H1 (cell line): ENCODE measurements at regions not wholly inside any gene's neighbourhood (a gene's known extent, or its start where the extent isn't known, plus 50 kb on each side); places are given as distances from the start of the nearest gene placed in this dataset.

Experiments
- CTCF ChIA-PET: fragments of 300-600 bp; sonication (Branson Sonifier 250); formaldehyde crosslinking; loops from one replicate; lab custom pipeline; 2021; ENCODE audit not compliant: partially characterized antibody; lab: Charles Lee
- POLR2A ChIA-PET: fragments of 300-600 bp; sonication (Branson Sonifier 250); formaldehyde crosslinking; loops from one replicate; lab custom pipeline; 2021; ENCODE audit warnings: inconsistent platforms; ENCODE audit not compliant: partially characterized antibody; lab: Charles Lee
- DNase-seq, 2 experiments: peaks; one replicate each; pipeline versions ENCODE4 v3.0.0 to v3.0.0-alpha.2; 2010 to 2022; ENCODE audit warnings: low spot score in 2 of 2, low read depth in 1 of 2, mixed read lengths in 1 of 2
- FAIRE-seq: peaks from 2 replicates; lab custom pipeline; 2011; peaks lifted over from hg19 to GRCh38; lab: Jason Lieb, UNC
- H2AFZ ChIP-seq: 2 replicates; pipeline ENCODE4 v1.8.1; 2012; ENCODE audit warnings: low read length, inconsistent platforms
- H2AK5ac ChIP-seq: 2 replicates; pipeline ENCODE4 v1.6.1; 2013; ENCODE audit warnings: low read depth, low read length
- H2BK120ac ChIP-seq: replicated peaks from 2 replicates; pipeline ENCODE3; 2013; ENCODE audit warnings: low read depth, low read length, inconsistent platforms
- H2BK12ac ChIP-seq: 2 replicates; pipeline ENCODE4 v1.6.1; 2013; ENCODE audit warnings: low read depth, low read length
- H2BK15ac ChIP-seq: 2 replicates; pipeline ENCODE4 v1.6.1; 2013; ENCODE audit warnings: low read length
- H2BK20ac ChIP-seq: 2 replicates; pipeline ENCODE4 v1.6.1; 2013; ENCODE audit warnings: low read length
- H2BK5ac ChIP-seq: 2 replicates; pipeline ENCODE4 v1.6.1; 2013; ENCODE audit warnings: low read depth, low read length
- H3K14ac ChIP-seq: 2 replicates; pipeline ENCODE4 v1.6.1; 2013; ENCODE audit warnings: inconsistent platforms; ENCODE audit not compliant: insufficient read length
- H3K18ac ChIP-seq: 2 replicates; pipeline ENCODE4 v1.6.1; 2013; ENCODE audit warnings: low read length; ENCODE audit errors: extremely low read depth
- H3K23ac ChIP-seq: 2 replicates; pipeline ENCODE4 v1.6.1; 2013; ENCODE audit warnings: inconsistent platforms; ENCODE audit not compliant: insufficient read length
- H3K23me2 ChIP-seq: 2 replicates; pipeline ENCODE4 v1.6.1; 2013; ENCODE audit warnings: low read depth, low read length
- H3K27ac ChIP-seq: 2 replicates; pipeline ENCODE4 v1.6.1; 2011; ENCODE audit warnings: low read depth, low read length, inconsistent platforms
- H3K27me3 ChIP-seq, 4 experiments: replicated peaks in 1 of 4; 1 replicate in 1 of 4; 2 replicates in 3 of 4; pipeline versions ENCODE4 v1.6.1 to v1.8.1; 2011 to 2013; ENCODE audit warnings: low read length in 3 of 4, mild to moderate bottlenecking in 3 of 4, inconsistent platforms in 2 of 4, mixed read lengths in 2 of 4, moderate library complexity in 1 of 4; ENCODE audit not compliant: control insufficient read depth in 3 of 4, insufficient read depth in 3 of 4; ENCODE audit errors: extremely low read depth in 1 of 4
- H3K36me3 ChIP-seq, 4 experiments: 2 replicates each; pipeline versions ENCODE4 v1.6.1 to v1.8.1; 2011 to 2013; ENCODE audit warnings: mild to moderate bottlenecking in 4 of 4, low read length in 3 of 4, moderate library complexity in 2 of 4, control low read depth in 1 of 4, inconsistent platforms in 1 of 4; ENCODE audit not compliant: insufficient read depth in 4 of 4, control insufficient read depth in 2 of 4
- H3K4ac ChIP-seq: replicated peaks from 2 replicates; pipeline ENCODE3; 2013; ENCODE audit warnings: low read length, low read depth, mixed read lengths, inconsistent platforms; ENCODE audit not compliant: insufficient read length
- H3K4me1 ChIP-seq, 4 experiments: replicated peaks in 1 of 4; 1 replicate in 1 of 4; 2 replicates in 3 of 4; pipeline versions ENCODE4 v1.6.1 to v1.8.1; 2011 to 2013; ENCODE audit warnings: low read length in 3 of 4, inconsistent platforms in 2 of 4, mixed read lengths in 1 of 4; ENCODE audit not compliant: insufficient read depth in 4 of 4, control insufficient read depth in 3 of 4
- H3K4me2 ChIP-seq, 2 experiments: 2 replicates each; pipeline versions ENCODE4 v1.6.1 to v1.8.1; 2011 to 2013; ENCODE audit warnings: low read depth in 2 of 2, low read length in 2 of 2, control low read depth in 1 of 2, inconsistent platforms in 1 of 2, mild to moderate bottlenecking in 1 of 2; ENCODE audit not compliant: insufficient read depth in 1 of 2
- H3K4me3 ChIP-seq, 4 experiments: fragments of 200-600, 300-600 bp in 1 of 4; sonication (generic), shearing (Covaris generic), sonication (Bioruptor Twin) in 1 of 4; 2 replicates each; pipeline versions ENCODE4 v1.5.1 to v1.8.1; 2011 to 2016; ENCODE audit warnings: low read length in 4 of 4, low read depth in 3 of 4, control low read depth in 2 of 4, inconsistent platforms in 2 of 4, mild to moderate bottlenecking in 2 of 4, mixed read lengths in 1 of 4, moderate library complexity in 1 of 4; ENCODE audit not compliant: insufficient read depth in 2 of 4; ENCODE audit errors: extremely low read depth in 1 of 4
- H3K56ac ChIP-seq: replicated peaks from 2 replicates; pipeline ENCODE3; 2013; ENCODE audit warnings: low read depth, mild to moderate bottlenecking, mixed read lengths, low read length, inconsistent platforms; ENCODE audit not compliant: insufficient read length
- H3K79me1 ChIP-seq: 2 replicates; pipeline ENCODE4 v1.6.1; 2013; ENCODE audit warnings: low read depth, low read length, control low read depth
- H3K79me2 ChIP-seq, 2 experiments: 2 replicates each; pipeline versions ENCODE4 v1.6.1 to v1.8.1; 2012 to 2013; ENCODE audit warnings: low read length in 2 of 2, mild to moderate bottlenecking in 2 of 2, inconsistent platforms in 1 of 2; ENCODE audit not compliant: insufficient read depth in 2 of 2, control insufficient read depth in 1 of 2
- H3K9ac ChIP-seq, 4 experiments: replicated peaks in 1 of 4; 1 replicate in 1 of 4; 2 replicates in 3 of 4; pipeline versions ENCODE4 v1.6.1 to v1.8.1; 2011 to 2013; ENCODE audit warnings: low read depth in 3 of 4, low read length in 3 of 4, control low read depth in 2 of 4, mild to moderate bottlenecking in 2 of 4, moderate library complexity in 2 of 4, inconsistent platforms in 1 of 4; ENCODE audit errors: extremely low read depth in 1 of 4
- H3K9me3 ChIP-seq, 2 experiments: 2 replicates each; pipeline versions ENCODE4 v1.6.1 to v1.8.1; 2012 to 2013; ENCODE audit warnings: mild to moderate bottlenecking in 2 of 2, moderate library complexity in 2 of 2, control low read depth in 1 of 2, inconsistent platforms in 1 of 2, low read depth in 1 of 2, low read length in 1 of 2, mixed read lengths in 1 of 2; ENCODE audit not compliant: insufficient read depth in 2 of 2
- H4K20me1 ChIP-seq, 2 experiments: replicated peaks in 1 of 2; 2 replicates each; pipeline versions ENCODE3 to v1.8.1; 2011 to 2013; ENCODE audit warnings: inconsistent platforms in 2 of 2, low read length in 2 of 2, mild to moderate bottlenecking in 1 of 2; ENCODE audit not compliant: insufficient read depth in 2 of 2, control insufficient read depth in 1 of 2
- H4K5ac ChIP-seq: 2 replicates; pipeline ENCODE4 v1.6.1; 2013; ENCODE audit warnings: low read length, low read depth, mixed read lengths, inconsistent platforms; ENCODE audit not compliant: insufficient read length
- H4K8ac ChIP-seq: 2 replicates; pipeline ENCODE4 v1.8.0; 2013; ENCODE audit warnings: mild to moderate bottlenecking, moderate library complexity, low read length, inconsistent platforms; ENCODE audit not compliant: insufficient read depth; ENCODE audit errors: extremely low read depth
- H4K91ac ChIP-seq: replicated peaks from 2 replicates; pipeline ENCODE3; 2013; ENCODE audit warnings: low read length, mixed read lengths, inconsistent platforms; ENCODE audit not compliant: insufficient read length
- BCL11A ChIP-seq, 2 experiments: IDR thresholded peaks; one replicate each; pipeline ENCODE4 v1.6.1; 2011; ENCODE audit warnings: low read depth in 2 of 2, low read length in 2 of 2, mild to moderate bottlenecking in 2 of 2
- CREB1 ChIP-seq: IDR thresholded peaks from 2 replicates; pipeline ENCODE4 v1.6.1; 2012; ENCODE audit warnings: inconsistent platforms
- POLR2A ChIP-seq, 2 experiments: IDR thresholded peaks; 1 replicate in 1 of 2; 2 replicates in 1 of 2; pipeline ENCODE4 v1.6.1; 2011; ENCODE audit warnings: low read depth in 2 of 2, low read length in 2 of 2, mild to moderate bottlenecking in 2 of 2; ENCODE audit errors: control extremely low read depth in 1 of 2
- RNF2 ChIP-seq: fragments of 200-900, 300-1000 bp; sonication (generic); IDR thresholded peaks from 2 replicates; pipeline ENCODE4 v1.7.1; 2016; ENCODE audit warnings: borderline replicate concordance, low read depth, mild to moderate bottlenecking, antibody characterized with exemption, low read length; ENCODE audit not compliant: poor library complexity, severe bottlenecking; ENCODE audit errors: missing control alignments
- RXRA ChIP-seq: IDR thresholded peaks from 2 replicates; pipeline ENCODE4 v1.6.1; 2011; ENCODE audit warnings: low read depth, mild to moderate bottlenecking, low read length, moderate library complexity; ENCODE audit not compliant: insufficient read depth
- SP2 ChIP-seq: IDR thresholded peaks from 2 replicates; pipeline ENCODE4 v1.6.1; 2012; ENCODE audit warnings: mild to moderate bottlenecking, low read length, inconsistent platforms
- SUZ12 ChIP-seq: fragments of 200-600 bp; sonication (generic); IDR thresholded peaks from 2 replicates; pipeline ENCODE4 v1.6.1; 2012; ENCODE audit warnings: mild to moderate bottlenecking, inconsistent platforms, low read length, moderate library complexity, mixed read lengths
- WGBS, 2 experiments: shearing (Covaris generic) in 1 of 2; methylation state at CpG; one replicate each; pipeline versions ENCODE4 v1.1.6 to v1.1.7; 2013 to 2015; ENCODE audit warnings: low lambda C conversion rate in 2 of 2, mixed read lengths in 2 of 2, inconsistent platforms in 1 of 2, low coverage in 1 of 2, missing lambda C conversion rate in 1 of 2; ENCODE audit not compliant: insufficient replicate concordance in 2 of 2, insufficient coverage in 1 of 2, insufficient read length in 1 of 2; ENCODE audit errors: extremely low coverage in 1 of 2, missing lambda C conversion rate in 1 of 2; 5-methylcytosine and 5-hydroxymethylcytosine counted together

DNA sequence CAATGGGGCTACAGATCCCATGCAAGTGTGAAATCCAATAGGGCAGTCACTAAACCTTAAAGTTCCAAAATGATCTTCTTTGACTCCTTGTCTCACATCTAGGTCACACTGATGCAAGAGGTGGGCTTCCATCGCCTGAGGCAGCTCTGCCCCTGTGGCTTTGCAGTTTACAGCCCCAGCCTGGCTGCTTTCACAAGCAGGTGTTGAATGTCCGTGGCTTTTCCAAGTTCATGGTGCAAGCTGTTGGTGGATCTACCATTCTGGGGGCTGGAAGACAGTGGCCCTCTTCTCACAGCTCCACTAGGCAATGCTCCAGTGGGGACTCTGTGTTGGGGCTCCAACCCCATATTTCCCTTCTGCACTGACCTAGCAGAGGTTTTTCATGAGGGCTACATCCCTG lies 68.5 kb upstream of the PRR20G start:
- Histone ChIP-seq H2BK5ac (no peak overlapping the region), H2BK20ac (no peak overlapping the region), H2BK120ac (no peak overlapping the region), H4K91ac (no peak overlapping the region), H2BK15ac (no peak overlapping the region), H4K8ac (no peak overlapping the region), H3K23ac (no peak overlapping the region), H3K9ac (no peak overlapping the region), H3K27ac (no peak overlapping the region), H4K20me1 (no peaks in the 10 kb centered on the region), H3K27me3 (no peaks in the 10 kb centered on the region; a peak in 1 of 7 replicates), H2AK5ac (no peak overlapping the region), H3K18ac (no peak overlapping the region), H2BK12ac (no peak overlapping the region), H3K36me3 (no peaks in the 10 kb centered on the region), H3K79me2 (no peaks in the 10 kb centered on the region), H3K4ac (no peak overlapping the region), H3K56ac (no peak overlapping the region), H3K79me1 (no peaks in the 10 kb centered on the region), H3K23me2 (peaks cover 2% of the 10 kb centered on the region; the same call in 1 of the 2 replicates), H3K4me1 (no peaks in the 10 kb centered on the region), H3K4me3 (no peak overlapping the region), H3K9me3 (peaks cover 19 to 20% of the 10 kb centered on the region in 2 experiments), H3K14ac (no peak overlapping the region), H3K4me2 (no peak overlapping the region), H4K5ac (no peak overlapping the region), H2AFZ (no peak overlapping the region)
- DNase-seq: no peak
- ChIA-PET CTCF (interaction anchor here (1.7 kb wide), 1 partner anchor 17 kb away, joined by 6 read pairs; no protein-coding TSS in a partner anchor), POLR2A (no interaction called here)
- FAIRE-seq: no peak
- 86% methylated on average over 2 of the region's 2 CpGs; no CpG with 5 or more reads in 1 of the 2 experiments for WGBS, 2 experiments
- TF ChIP-seq RNF2 (no peak), SP2 (no peak), BCL11A (IDR thresholded peaks at IDR 0.05; ENCODE audit: low read depth in 2 of 2, low read length in 2 of 2) (no peak), SUZ12 (no peak), RXRA (no peak), POLR2A (IDR thresholded peaks at IDR 0.05; ENCODE audit: control extremely low read depth in 1 of 2, low read depth in 2 of 2, low read length in 2 of 2) (no peak), CREB1 (no peak)
